Breast epithelium (tissue), 3 donors: ENCODE measurements at regions not wholly inside any gene's neighbourhood (a gene's known extent, or its start where the extent isn't known, plus 50 kb on each side); places are given as distances from the start of the nearest gene placed in this dataset.
"Not testable (repeated sequence)": the region's sequence is repeated elsewhere in the genome, so short reads cannot be mapped to it uniquely, and the experiment has no call there.

Experiments
- CTCF ChIP-seq, 3 donors: fragments of 450-650 bp; IDR thresholded peaks; one replicate each; pipeline ENCODE4 v1.5.1; 2016 to 2017; ENCODE audit warnings: antibody characterized with exemption in 3 of 3, mild to moderate bottlenecking in 3 of 3, moderate library complexity in 3 of 3
- POLR2A ChIP-seq: fragments of 450-650 bp; IDR thresholded peaks from one replicate; pipeline ENCODE4 v1.6.1; 2016; ENCODE audit warnings: antibody characterized with exemption, mild to moderate bottlenecking, moderate library complexity
- POLR2AphosphoS5 ChIP-seq, 3 donors: sonication (generic); formaldehyde crosslinking; IDR thresholded peaks; one replicate each; pipeline ENCODE4 v1.6.1; 2017; ENCODE audit warnings: antibody characterized with exemption in 3 of 3

DNA sequence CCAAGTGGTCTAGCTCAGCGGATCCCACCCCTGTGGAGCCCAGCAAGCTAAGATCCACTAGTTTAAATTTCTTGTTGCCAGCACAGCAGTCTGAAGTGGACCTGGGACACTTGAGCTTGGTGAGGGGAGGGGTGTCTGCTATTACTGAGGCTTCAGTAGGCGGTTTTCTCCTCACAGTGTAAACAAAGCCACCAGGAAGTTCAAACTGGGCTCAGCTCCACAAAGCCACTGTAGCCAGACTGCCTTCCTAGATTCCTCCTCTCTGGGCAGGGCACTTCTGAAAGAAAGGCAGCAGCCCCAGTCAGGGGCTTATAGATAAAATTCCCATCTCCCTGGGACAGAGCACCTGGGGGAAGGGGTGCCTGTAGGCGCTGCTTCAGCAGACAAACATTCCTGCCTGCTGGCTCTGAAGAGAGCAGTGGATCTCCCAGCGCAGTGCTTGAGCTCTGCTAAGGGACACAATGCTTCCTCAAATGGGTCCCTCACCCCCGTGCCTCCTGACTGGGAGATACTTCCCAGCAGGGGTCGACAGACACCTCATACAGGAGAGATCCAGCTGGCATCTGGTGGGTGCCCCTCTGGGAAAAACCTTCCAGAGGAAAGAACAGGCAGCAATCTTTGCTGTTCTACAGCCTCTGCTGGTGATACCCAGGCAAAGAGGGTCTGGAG, 148.6 kb upstream of the PDE4D start:
- not testable (repeated sequence) for TF ChIP-seq CTCF (IDR thresholded peaks at IDR 0.05); POLR2AphosphoS5 (IDR thresholded peaks at IDR 0.05); POLR2A
